HepG2 (cell line): ENCODE measurements at regions not wholly inside any gene's neighbourhood (a gene's known extent, or its start where the extent isn't known, plus 50 kb on each side); places are given as distances from the start of the nearest gene placed in this dataset.

Experiments
- ATAC-seq: fragments of 200-7000 bp; cut with Tn5 transposase; 3 replicates; pipeline ENCODE4 v1.9.1; 2020; ENCODE audit warnings: mild to moderate bottlenecking, moderate library complexity
- BruUV-seq: library from RNA; stranded (reverse); fragments of 400-500 nt; replicated peaks from 2 replicates; lab custom pipeline; 2021; lab: Mats Ljungman, UMichigan
- CTCF ChIA-PET: fragments of 300-600 bp; formaldehyde crosslinking; extraction: SDS; loops from one replicate; lab custom pipeline; 2021; ENCODE audit warnings: low total read pairs, inconsistent platforms, low intra/inter-chr PET ratio; lab: Yijun Ruan, JAX
- POLR2A ChIA-PET: fragments of 350-600 bp; sonication (Branson Sonifier 250); formaldehyde crosslinking; loops from one replicate; lab custom pipeline; 2020; ENCODE audit warnings: antibody characterized with exemption, inconsistent platforms; lab: Yijun Ruan, JAX
- DNase-seq: peaks from one replicate; pipeline ENCODE4 v3.0.0-alpha.2; 2015; ENCODE audit warnings: low spot score
- FAIRE-seq: peaks from 3 replicates; lab custom pipeline; 2011; peaks lifted over from hg19 to GRCh38; lab: Jason Lieb, UNC
- H2AFZ ChIP-seq: one replicate; pipeline ENCODE4 v1.6.1; 2011; ENCODE audit warnings: low read length, inconsistent platforms
- H3K27ac ChIP-seq: fragments of 300-600 bp; 3 replicates; pipeline ENCODE4 v1.8.0; 2011; ENCODE audit warnings: mixed run types, mild to moderate bottlenecking, mixed read lengths, low read length, inconsistent platforms; ENCODE audit not compliant: insufficient read depth; ENCODE audit errors: extremely low read length
- H3K27me3 ChIP-seq, 2 experiments: fragments of 200-600 bp in 1 of 2; 2 replicates in 1 of 2; 3 replicates in 1 of 2; pipeline versions ENCODE4 v1.6.0 to v1.8.0; 2011; ENCODE audit warnings: low read length in 2 of 2, mild to moderate bottlenecking in 2 of 2, moderate library complexity in 2 of 2, inconsistent platforms in 1 of 2; ENCODE audit not compliant: insufficient read depth in 2 of 2, control insufficient read depth in 1 of 2
- H3K36me3 ChIP-seq, 2 experiments: fragments of 200-600 bp in 1 of 2; replicated peaks in 1 of 2; 2 replicates in 1 of 2; 3 replicates in 1 of 2; pipeline versions ENCODE4 v1.5.1 to v1.8.0; 2011; ENCODE audit warnings: low read length in 2 of 2, inconsistent platforms in 1 of 2; ENCODE audit not compliant: insufficient read depth in 2 of 2, control insufficient read depth in 1 of 2
- H3K4me1 ChIP-seq: 2 replicates; pipeline ENCODE4 v1.5.1; 2012; ENCODE audit warnings: low read length, inconsistent platforms; ENCODE audit not compliant: insufficient read depth
- H3K4me2 ChIP-seq: 2 replicates; pipeline ENCODE4 v1.6.0; 2011; ENCODE audit warnings: low read depth, low read length, inconsistent platforms
- H3K4me3 ChIP-seq, 3 experiments: fragments of 200-600 bp in 1 of 3; sonication (generic), shearing (Covaris generic) in 1 of 3; replicated peaks in 1 of 3; 2 replicates each; pipeline ENCODE4 v1.5.1; 2011 to 2016; ENCODE audit warnings: low read length in 3 of 3, inconsistent platforms in 2 of 3, low read depth in 2 of 3, mild to moderate bottlenecking in 2 of 3, control low read depth in 1 of 3, mixed read lengths in 1 of 3; ENCODE audit not compliant: insufficient read depth in 1 of 3
- H3K79me2 ChIP-seq: one replicate; pipeline ENCODE4 v1.6.1; 2011; ENCODE audit warnings: low read length, inconsistent platforms; ENCODE audit not compliant: insufficient read depth
- H3K9ac ChIP-seq: 2 replicates; pipeline ENCODE4 v1.6.0; 2011; ENCODE audit warnings: mild to moderate bottlenecking, low read depth, low read length, inconsistent platforms; ENCODE audit not compliant: insufficient read depth
- H3K9me3 ChIP-seq: 2 replicates; pipeline ENCODE4 v1.5.1; 2012; ENCODE audit warnings: mild to moderate bottlenecking, low read length
- H4K20me1 ChIP-seq: 2 replicates; pipeline ENCODE4 v1.6.0; 2011; ENCODE audit warnings: inconsistent platforms, mild to moderate bottlenecking, low read length, moderate library complexity; ENCODE audit not compliant: insufficient read depth
- CBX5 ChIP-seq: sonication (generic); formaldehyde crosslinking; IDR thresholded peaks from 2 replicates; pipeline ENCODE4 v1.4.0; 2020; ENCODE audit warnings: missing genetic modification reagents, borderline replicate concordance
- CERS6 ChIP-seq: sonication (generic); formaldehyde crosslinking; IDR thresholded peaks from 2 replicates; pipeline ENCODE4 v1.5.0; 2020; ENCODE audit warnings: missing genetic modification reagents
- DNMT1 ChIP-seq: sonication (generic); formaldehyde crosslinking; IDR thresholded peaks from 2 replicates; pipeline ENCODE4 v1.5.1; 2020; ENCODE audit warnings: mild to moderate bottlenecking, missing genetic modification reagents
- KMT2B ChIP-seq: IDR thresholded peaks from 2 replicates; pipeline ENCODE4 v1.6.1; 2016; ENCODE audit warnings: missing genetic modification reagents, missing compliant biosample characterization
- MAFK ChIP-seq, 2 experiments: IDR thresholded peaks in 1 of 2; conservative IDR thresholded peaks in 1 of 2; 2 replicates each; pipeline ENCODE4 v1.6.1; 2011; ENCODE audit warnings: improper control_type of control experiment in 2 of 2, low read length in 2 of 2
- RFXANK ChIP-seq: IDR thresholded peaks from 2 replicates; pipeline ENCODE4 v1.6.1; 2016
- SATB2 ChIP-seq: sonication (generic); formaldehyde crosslinking; IDR thresholded peaks from 2 replicates; pipeline ENCODE4 v1.5.0; 2020; ENCODE audit warnings: missing genetic modification reagents
- ZNF253 ChIP-seq: sonication (generic); formaldehyde crosslinking; IDR thresholded peaks from 2 replicates; pipeline ENCODE4 v1.8.0; 2022; ENCODE audit warnings: mild to moderate bottlenecking, missing genetic modification reagents, borderline replicate concordance
- ZNF564 ChIP-seq: sonication (generic); formaldehyde crosslinking; IDR thresholded peaks from 2 replicates; pipeline ENCODE4 v1.8.1; 2023; ENCODE audit warnings: mild to moderate bottlenecking, missing genetic modification reagents
- ZNF572 ChIP-seq: sonication (generic); formaldehyde crosslinking; IDR thresholded peaks from 2 replicates; pipeline ENCODE4 v1.5.1; 2020; ENCODE audit warnings: mild to moderate bottlenecking, missing genetic modification reagents
- ZNF704 ChIP-seq: sonication (generic); formaldehyde crosslinking; IDR thresholded peaks from 2 replicates; pipeline ENCODE4 v1.8.1; 2023; ENCODE audit warnings: mild to moderate bottlenecking, inconsistent platforms, moderate library complexity, missing genetic modification reagents, borderline replicate concordance
- ZNF749 ChIP-seq: sonication (generic); formaldehyde crosslinking; IDR thresholded peaks from 2 replicates; pipeline ENCODE4 v1.8.0; 2022; ENCODE audit warnings: mild to moderate bottlenecking, missing genetic modification reagents, moderate library complexity, borderline replicate concordance
- WGBS: methylation state at CpG from one replicate; pipeline ENCODE4 v1.1.6; 2017; ENCODE audit warnings: low lambda C conversion rate; 5-methylcytosine and 5-hydroxymethylcytosine counted together
- in situ Hi-C: cut with HindIII; loops from 2 replicates; pipeline ENCODE4 v1.10.0; 2017; ENCODE audit warnings: low pct_unique_long_range_greater_than_20kb; ENCODE audit not compliant: extremely low pct_ligation_motif_present
- intact Hi-C: fragments of 100-400 bp; cut with micrococcal nuclease; formaldehyde crosslinking; loops from one replicate; pipeline ENCODE4 v1.10.0; 2022; ENCODE audit not compliant: unreplicated experiment

DNA sequence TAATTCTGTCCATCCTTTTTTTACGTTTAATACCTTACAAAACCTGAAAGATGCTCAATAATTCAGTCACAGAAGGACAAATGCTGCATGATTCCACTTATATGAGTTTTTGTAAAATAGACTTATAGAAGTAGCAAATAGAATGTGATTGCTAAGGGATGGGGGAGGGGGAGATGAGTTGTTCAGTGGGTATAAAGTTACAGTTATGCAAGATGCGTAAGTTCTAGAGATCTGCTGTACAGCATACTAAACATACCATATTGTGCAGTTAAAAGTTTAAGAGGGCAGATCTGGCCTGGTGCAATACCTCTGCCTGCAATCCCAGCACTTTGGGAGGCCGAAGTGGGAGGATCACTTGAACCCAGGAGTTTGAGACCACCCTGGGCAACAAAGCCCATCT is 78.8 kb downstream of the TET3 start:
- Histone ChIP-seq H3K4me3 (no peak overlapping the region), H3K36me3 (peaks cover 1 to 3% of the 10 kb centered on the region in 2 experiments; a peak in 2 of 5 replicates), H3K9ac (no peak overlapping the region), H3K27ac (no peak overlapping the region), H4K20me1 (no peaks in the 10 kb centered on the region), H3K4me2 (no peak overlapping the region), H3K4me1 (no peaks in the 10 kb centered on the region), H2AFZ (no peak overlapping the region), H3K27me3 (no peaks in the 10 kb centered on the region), H3K9me3 (no peaks in the 10 kb centered on the region), H3K79me2 (no peaks in the 10 kb centered on the region)
- in situ Hi-C loops (no loop called here), intact Hi-C loops (no loop called here)
- ATAC-seq (no peak), FAIRE-seq (no peak), DNase-seq (no peak)
- ChIA-PET POLR2A (no interaction called here), CTCF (no interaction called here)
- WGBS, result 95% methylated on average over 3 of the region's 3 CpGs
- TF ChIP-seq KMT2B (CRISPR knock-in tag) (no peak), CBX5 (CRISPR knock-in tag) (no peak), MAFK (conservative IDR thresholded peaks at IDR 0.05 in 1 of 2, IDR thresholded peaks at IDR 0.05 in 1 of 2; ENCODE audit: low read length in 2 of 2) (no peak), ZNF749 (CRISPR knock-in tag) (no peak), RFXANK (CRISPR knock-in tag) (no peak), DNMT1 (CRISPR knock-in tag) (no peak), ZNF564 (CRISPR knock-in tag) (no peak), SATB2 (CRISPR knock-in tag) (no peak), ZNF253 (CRISPR knock-in tag) (no peak), ZNF572 (CRISPR knock-in tag) (no peak), CERS6 (CRISPR knock-in tag) (no peak), ZNF704 (no peak)
- BruUV-seq, result no TSS peak
